SK-N-SH treated with all-trans-retinoic acid at 6 μM for 48 hours (cell line): ENCODE measurements at regions not wholly inside any gene's neighbourhood (a gene's known extent, or its start where the extent isn't known, plus 50 kb on each side); places are given as distances from the start of the nearest gene placed in this dataset.

Experiments used
- ATAC-seq: fragments of 200-7000 bp; cut with Tn5 transposase; 3 replicates; pipeline ENCODE4 v1.9.1; 2020; ENCODE audit warnings: mild to moderate bottlenecking, moderate library complexity
- ARNTL ChIP-seq: fragments of 450-650 bp; formaldehyde crosslinking; IDR thresholded peaks from 2 replicates; pipeline ENCODE4 v1.5.0; 2020; ENCODE audit warnings: low read depth, mild to moderate bottlenecking, moderate library complexity, borderline replicate concordance
- BACH2 ChIP-seq: fragments of 250-450 bp; sonication (Bioruptor Pico); IDR thresholded peaks from 2 replicates; pipeline ENCODE4 v1.9.0; 2021; ENCODE audit warnings: mild to moderate bottlenecking, borderline replicate concordance
- CSDC2 ChIP-seq: fragments of 250-450 bp; sonication (Bioruptor Pico); IDR thresholded peaks from 2 replicates; pipeline ENCODE4 v1.5.0; 2020; ENCODE audit warnings: mild to moderate bottlenecking, moderate library complexity
- ESRRG ChIP-seq: fragments of 250-450 bp; sonication (Bioruptor Pico); IDR thresholded peaks from 2 replicates; pipeline ENCODE4 v1.6.1; 2021; ENCODE audit warnings: mild to moderate bottlenecking
- GLIS3 ChIP-seq: fragments of 250-450 bp; sonication (Bioruptor Pico); IDR thresholded peaks from 2 replicates; pipeline ENCODE4 v1.5.0; 2020; ENCODE audit warnings: mild to moderate bottlenecking, moderate library complexity
- OSR1 ChIP-seq: fragments of 250-450 bp; sonication (Bioruptor Pico); IDR thresholded peaks from 2 replicates; pipeline ENCODE4 v1.8.0; 2022; ENCODE audit warnings: moderate library complexity, mild to moderate bottlenecking, inconsistent platforms
- PPARA ChIP-seq: fragments of 250-450 bp; sonication (Bioruptor Pico); IDR thresholded peaks from 2 replicates; pipeline ENCODE4 v1.5.0; 2020; ENCODE audit warnings: mild to moderate bottlenecking, borderline replicate concordance
- RARB ChIP-seq: fragments of 250-450 bp; sonication (Bioruptor Pico); IDR thresholded peaks from 2 replicates; pipeline ENCODE4 v1.8.0; 2021; ENCODE audit warnings: mild to moderate bottlenecking, moderate library complexity
- SNAI2 ChIP-seq: fragments of 250-450 bp; sonication (Bioruptor Pico); IDR thresholded peaks from 2 replicates; pipeline ENCODE4 v1.5.0; 2020; ENCODE audit warnings: mild to moderate bottlenecking, moderate library complexity
- TCF4 ChIP-seq: fragments of 250-450 bp; sonication (Bioruptor Pico); IDR thresholded peaks from 2 replicates; pipeline ENCODE4 v1.8.0; 2021; ENCODE audit warnings: mild to moderate bottlenecking, moderate library complexity, borderline replicate concordance
- TOX ChIP-seq: fragments of 250-450 bp; sonication (Bioruptor Pico); IDR thresholded peaks from 2 replicates; pipeline ENCODE4 v1.8.0; 2021; ENCODE audit warnings: mild to moderate bottlenecking, moderate library complexity, borderline replicate concordance
- ZC3H10 ChIP-seq: fragments of 250-450 bp; sonication (Bioruptor Pico); IDR thresholded peaks from 2 replicates; pipeline ENCODE4 v1.5.1; 2021; ENCODE audit warnings: mild to moderate bottlenecking, moderate library complexity
- ZFP3 ChIP-seq: fragments of 250-450 bp; sonication (Bioruptor Pico); IDR thresholded peaks from 2 replicates; pipeline ENCODE4 v1.5.0; 2020; ENCODE audit warnings: mild to moderate bottlenecking, moderate library complexity
- ZFP30 ChIP-seq: fragments of 450-650 bp; formaldehyde crosslinking; IDR thresholded peaks from 2 replicates; pipeline ENCODE4 v1.5.0; 2022; ENCODE audit warnings: mild to moderate bottlenecking, moderate library complexity
- ZNF565 ChIP-seq: fragments of 450-650 bp; formaldehyde crosslinking; conservative IDR thresholded peaks from 2 replicates; pipeline ENCODE4 v1.5.0; 2020; ENCODE audit warnings: low read depth, mild to moderate bottlenecking, moderate library complexity
- ZNF8 ChIP-seq: fragments of 450-650 bp; formaldehyde crosslinking; IDR thresholded peaks from 2 replicates; pipeline ENCODE4 v1.5.0; 2020; ENCODE audit warnings: mild to moderate bottlenecking, moderate library complexity
- TF ChIP-seq, protein P1 (sequence below): fragments of 250-450 bp; sonication (Bioruptor Pico); IDR thresholded peaks from 2 replicates; pipeline ENCODE4 v1.5.1; 2020; ENCODE audit warnings: low read depth, mild to moderate bottlenecking, moderate library complexity
- TF ChIP-seq, protein P2 (sequence below): fragments of 250-450 bp; sonication (Bioruptor Pico); IDR thresholded peaks from 2 replicates; pipeline ENCODE4 v1.5.0; 2020; ENCODE audit warnings: mild to moderate bottlenecking, moderate library complexity
- TF ChIP-seq, protein P3 (sequence below): fragments of 250-450 bp; sonication (Bioruptor Pico); IDR thresholded peaks from 2 replicates; pipeline ENCODE4 v1.5.1; 2021; ENCODE audit warnings: mild to moderate bottlenecking, moderate library complexity
- TF ChIP-seq, protein P4 (sequence below): fragments of 250-450 bp; sonication (Bioruptor Pico); IDR thresholded peaks from 2 replicates; pipeline ENCODE4 v1.8.0; 2020; ENCODE audit warnings: mild to moderate bottlenecking, moderate library complexity, borderline replicate concordance

DNA sequence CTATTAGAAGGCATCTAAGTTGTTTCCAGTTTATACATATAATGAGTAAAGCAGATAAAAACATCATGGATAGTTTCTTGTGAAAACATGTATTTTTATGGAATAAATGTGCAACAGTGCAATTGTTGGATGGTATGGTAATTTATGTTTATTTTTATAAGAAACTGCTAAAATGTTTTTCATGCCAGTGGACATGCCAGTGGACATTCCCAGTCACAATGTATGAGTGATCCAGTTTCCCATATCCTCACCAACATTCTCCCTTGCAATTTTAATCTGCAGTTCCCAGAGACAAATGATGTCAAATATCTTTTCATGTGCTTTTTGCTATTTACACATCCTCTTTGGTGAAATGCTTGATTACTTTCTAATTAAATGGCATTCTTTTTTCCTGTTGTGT is 818.6 kb downstream of the SUCLG1 start:
- TF ChIP-seq GLIS3 (CRISPR knock-in tag) (no peak), ZNF8 (CRISPR knock-in tag) (no peak), ARNTL (CRISPR knock-in tag) (no peak), TOX (CRISPR knock-in tag) (no peak), ZC3H10 (no peak), ZFP30 (CRISPR knock-in tag) (no peak)
- TF ChIP-seq, protein P1, sequence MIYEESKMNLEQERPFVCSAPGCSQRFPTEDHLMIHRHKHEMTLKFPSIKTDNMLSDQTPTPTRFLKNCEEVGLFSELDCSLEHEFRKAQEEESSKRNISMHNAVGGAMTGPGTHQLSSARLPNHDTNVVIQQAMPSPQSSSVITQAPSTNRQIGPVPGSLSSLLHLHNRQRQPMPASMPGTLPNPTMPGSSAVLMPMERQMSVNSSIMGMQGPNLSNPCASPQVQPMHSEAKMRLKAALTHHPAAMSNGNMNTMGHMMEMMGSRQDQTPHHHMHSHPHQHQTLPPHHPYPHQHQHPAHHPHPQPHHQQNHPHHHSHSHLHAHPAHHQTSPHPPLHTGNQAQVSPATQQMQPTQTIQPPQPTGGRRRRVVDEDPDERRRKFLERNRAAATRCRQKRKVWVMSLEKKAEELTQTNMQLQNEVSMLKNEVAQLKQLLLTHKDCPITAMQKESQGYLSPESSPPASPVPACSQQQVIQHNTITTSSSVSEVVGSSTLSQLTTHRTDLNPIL = no peak
- ATAC-seq = no peak

DNA sequence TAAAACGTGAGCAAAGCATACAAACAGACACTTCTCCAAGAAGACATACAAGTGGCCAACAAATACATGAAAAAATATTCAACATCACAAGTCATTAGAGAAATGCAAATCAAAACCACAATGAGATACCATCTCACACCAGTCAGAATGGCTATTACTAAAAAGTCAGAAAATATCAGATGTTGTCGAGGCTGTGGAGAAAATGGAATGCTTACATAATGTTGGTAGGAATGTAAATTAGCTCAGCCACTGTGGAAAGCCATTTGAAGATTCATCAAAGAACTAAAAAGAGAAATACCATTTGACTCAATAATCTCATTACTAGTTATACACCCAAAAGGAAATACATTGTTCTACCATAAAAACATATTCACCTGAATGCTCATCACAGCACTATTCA is 825.7 kb downstream of the SUCLG1 start:
- no peak for ATAC-seq

DNA sequence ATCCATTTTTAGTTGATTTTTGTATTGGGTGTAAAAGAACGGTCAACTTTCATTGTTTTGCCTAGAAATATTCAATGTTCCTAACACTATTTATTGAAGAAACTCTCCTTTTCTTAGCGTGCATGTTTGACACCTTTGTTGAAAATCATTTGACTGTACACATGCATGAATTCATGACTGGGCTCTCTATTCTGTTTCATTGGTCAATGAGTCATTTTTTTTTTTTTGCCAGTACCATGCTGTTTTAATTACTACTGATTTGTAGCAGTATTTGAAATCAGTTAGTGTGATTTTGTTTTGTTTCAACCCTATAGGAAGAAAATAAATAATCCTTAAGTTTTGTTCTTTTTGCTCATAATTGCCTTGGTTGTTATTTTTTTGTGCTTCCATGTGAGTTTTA is 828.7 kb downstream of the SUCLG1 start:
- no peak for ATAC-seq
- TF ChIP-seq, protein P2, sequence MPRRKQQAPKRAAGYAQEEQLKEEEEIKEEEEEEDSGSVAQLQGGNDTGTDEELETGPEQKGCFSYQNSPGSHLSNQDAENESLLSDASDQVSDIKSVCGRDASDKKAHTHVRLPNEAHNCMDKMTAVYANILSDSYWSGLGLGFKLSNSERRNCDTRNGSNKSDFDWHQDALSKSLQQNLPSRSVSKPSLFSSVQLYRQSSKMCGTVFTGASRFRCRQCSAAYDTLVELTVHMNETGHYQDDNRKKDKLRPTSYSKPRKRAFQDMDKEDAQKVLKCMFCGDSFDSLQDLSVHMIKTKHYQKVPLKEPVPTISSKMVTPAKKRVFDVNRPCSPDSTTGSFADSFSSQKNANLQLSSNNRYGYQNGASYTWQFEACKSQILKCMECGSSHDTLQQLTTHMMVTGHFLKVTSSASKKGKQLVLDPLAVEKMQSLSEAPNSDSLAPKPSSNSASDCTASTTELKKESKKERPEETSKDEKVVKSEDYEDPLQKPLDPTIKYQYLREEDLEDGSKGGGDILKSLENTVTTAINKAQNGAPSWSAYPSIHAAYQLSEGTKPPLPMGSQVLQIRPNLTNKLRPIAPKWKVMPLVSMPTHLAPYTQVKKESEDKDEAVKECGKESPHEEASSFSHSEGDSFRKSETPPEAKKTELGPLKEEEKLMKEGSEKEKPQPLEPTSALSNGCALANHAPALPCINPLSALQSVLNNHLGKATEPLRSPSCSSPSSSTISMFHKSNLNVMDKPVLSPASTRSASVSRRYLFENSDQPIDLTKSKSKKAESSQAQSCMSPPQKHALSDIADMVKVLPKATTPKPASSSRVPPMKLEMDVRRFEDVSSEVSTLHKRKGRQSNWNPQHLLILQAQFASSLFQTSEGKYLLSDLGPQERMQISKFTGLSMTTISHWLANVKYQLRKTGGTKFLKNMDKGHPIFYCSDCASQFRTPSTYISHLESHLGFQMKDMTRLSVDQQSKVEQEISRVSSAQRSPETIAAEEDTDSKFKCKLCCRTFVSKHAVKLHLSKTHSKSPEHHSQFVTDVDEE (CRISPR knock-in tag) = no peak

More for the DNA sequence above, 825.7 kb downstream of the SUCLG1 start:
- TF ChIP-seq CSDC2 (CRISPR knock-in tag) (no peak), GLIS3 (CRISPR knock-in tag) (no peak), ZC3H10 (no peak), ZFP3 (CRISPR knock-in tag) (no peak), TOX (CRISPR knock-in tag) (no peak), BACH2 (CRISPR knock-in tag) (no peak), OSR1 (CRISPR knock-in tag) (no peak), ESRRG (no peak), RARB (CRISPR knock-in tag) (no peak), PPARA (no peak), ZNF565 (CRISPR knock-in tag) (no peak)
- TF ChIP-seq, protein P3, sequence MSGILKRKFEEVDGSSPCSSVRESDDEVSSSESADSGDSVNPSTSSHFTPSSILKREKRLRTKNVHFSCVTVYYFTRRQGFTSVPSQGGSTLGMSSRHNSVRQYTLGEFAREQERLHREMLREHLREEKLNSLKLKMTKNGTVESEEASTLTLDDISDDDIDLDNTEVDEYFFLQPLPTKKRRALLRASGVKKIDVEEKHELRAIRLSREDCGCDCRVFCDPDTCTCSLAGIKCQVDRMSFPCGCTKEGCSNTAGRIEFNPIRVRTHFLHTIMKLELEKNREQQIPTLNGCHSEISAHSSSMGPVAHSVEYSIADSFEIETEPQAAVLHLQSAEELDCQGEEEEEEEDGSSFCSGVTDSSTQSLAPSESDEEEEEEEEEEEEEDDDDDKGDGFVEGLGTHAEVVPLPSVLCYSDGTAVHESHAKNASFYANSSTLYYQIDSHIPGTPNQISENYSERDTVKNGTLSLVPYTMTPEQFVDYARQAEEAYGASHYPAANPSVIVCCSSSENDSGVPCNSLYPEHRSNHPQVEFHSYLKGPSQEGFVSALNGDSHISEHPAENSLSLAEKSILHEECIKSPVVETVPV (CRISPR knock-in tag) = no peak
- TF ChIP-seq, protein P1 = no peak
- TF ChIP-seq, protein P4, sequence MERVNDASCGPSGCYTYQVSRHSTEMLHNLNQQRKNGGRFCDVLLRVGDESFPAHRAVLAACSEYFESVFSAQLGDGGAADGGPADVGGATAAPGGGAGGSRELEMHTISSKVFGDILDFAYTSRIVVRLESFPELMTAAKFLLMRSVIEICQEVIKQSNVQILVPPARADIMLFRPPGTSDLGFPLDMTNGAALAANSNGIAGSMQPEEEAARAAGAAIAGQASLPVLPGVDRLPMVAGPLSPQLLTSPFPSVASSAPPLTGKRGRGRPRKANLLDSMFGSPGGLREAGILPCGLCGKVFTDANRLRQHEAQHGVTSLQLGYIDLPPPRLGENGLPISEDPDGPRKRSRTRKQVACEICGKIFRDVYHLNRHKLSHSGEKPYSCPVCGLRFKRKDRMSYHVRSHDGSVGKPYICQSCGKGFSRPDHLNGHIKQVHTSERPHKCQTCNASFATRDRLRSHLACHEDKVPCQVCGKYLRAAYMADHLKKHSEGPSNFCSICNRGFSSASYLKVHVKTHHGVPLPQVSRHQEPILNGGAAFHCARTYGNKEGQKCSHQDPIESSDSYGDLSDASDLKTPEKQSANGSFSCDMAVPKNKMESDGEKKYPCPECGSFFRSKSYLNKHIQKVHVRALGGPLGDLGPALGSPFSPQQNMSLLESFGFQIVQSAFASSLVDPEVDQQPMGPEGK = no peak
- TF ChIP-seq, all 23 proteins: peak for 0

DNA sequence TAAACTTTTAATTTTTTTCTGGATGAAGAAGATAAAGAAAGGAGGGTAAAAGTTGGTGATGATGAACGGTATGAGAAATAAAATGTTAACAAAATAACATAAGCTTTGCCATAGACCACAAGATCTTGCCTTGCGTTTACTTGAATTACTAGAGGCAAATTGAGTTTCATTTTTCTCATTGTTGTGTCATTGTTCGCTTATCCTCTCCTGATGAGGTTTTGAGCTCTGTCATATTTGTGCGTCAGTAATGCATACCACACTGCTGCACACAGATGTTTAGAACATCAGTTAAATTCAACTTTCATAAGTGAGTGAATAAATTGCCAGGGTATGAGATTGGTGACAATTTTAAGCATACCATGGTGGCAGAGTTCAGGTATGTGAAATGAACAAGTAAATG is 843.6 kb downstream of the SUCLG1 start:
- no peak for TF ChIP-seq SNAI2 (CRISPR knock-in tag)
- TF ChIP-seq TCF4 (CRISPR knock-in tag) = no peak
- TF ChIP-seq ZFP3 (CRISPR knock-in tag) = no peak
- no peak for ATAC-seq

DNA sequence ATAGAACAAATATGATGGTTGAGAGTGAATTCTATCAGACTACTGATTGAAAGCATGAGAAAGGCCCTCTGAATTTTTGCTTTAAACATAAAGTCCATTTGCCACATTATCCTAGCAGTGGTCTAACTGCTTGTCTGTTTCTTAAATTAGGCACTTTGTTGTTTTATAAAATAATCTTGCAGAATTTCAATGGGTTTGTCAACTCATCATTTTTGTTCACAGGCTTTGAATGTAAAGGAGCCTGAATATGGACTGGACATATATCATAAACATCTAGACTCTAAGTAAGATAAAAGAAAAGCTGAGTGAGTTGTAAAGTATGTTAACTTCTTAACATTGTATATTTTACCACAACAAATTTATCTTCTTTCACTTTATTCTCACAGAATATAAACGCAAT is 845.9 kb downstream of the SUCLG1 start:
- no peak for ATAC-seq
- TF ChIP-seq CSDC2 (CRISPR knock-in tag) (no peak), ZFP3 (CRISPR knock-in tag) (no peak)
- TF ChIP-seq, protein P1 = no peak
- TF ChIP-seq, all 23 proteins: peak for 0
